GM12872 (cell line): ENCODE measurements at regions not wholly inside any gene's neighbourhood (a gene's known extent, or its start where the extent isn't known, plus 50 kb on each side); places are given as distances from the start of the nearest gene placed in this dataset.

Experiments
- TF ChIP-seq, protein P1 (sequence below): IDR thresholded peaks from 3 replicates; pipeline ENCODE4 v1.5.1; 2011; ENCODE audit warnings: low read depth, mild to moderate bottlenecking, low read length, moderate library complexity; ENCODE audit not compliant: insufficient read depth

DNA sequence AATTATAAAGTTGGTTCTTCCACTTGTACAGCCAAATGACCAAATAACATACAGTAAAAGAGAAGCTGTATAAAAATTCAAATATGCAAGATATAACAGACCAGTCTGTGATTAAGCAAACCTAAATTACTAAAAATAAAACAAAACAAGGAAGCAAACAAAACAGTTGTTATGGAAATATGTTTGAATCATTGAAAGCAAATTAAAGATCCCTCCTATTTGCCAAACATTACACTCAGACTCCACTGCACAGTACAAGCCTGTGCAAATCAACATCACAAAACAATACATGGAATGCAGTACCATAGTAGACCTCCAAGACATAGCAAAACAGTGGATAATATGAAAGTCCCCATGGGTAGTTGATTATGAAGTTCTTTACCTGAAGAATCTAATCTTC is 288.1 kb upstream of the PTGER4 start:
- TF ChIP-seq, protein P1, sequence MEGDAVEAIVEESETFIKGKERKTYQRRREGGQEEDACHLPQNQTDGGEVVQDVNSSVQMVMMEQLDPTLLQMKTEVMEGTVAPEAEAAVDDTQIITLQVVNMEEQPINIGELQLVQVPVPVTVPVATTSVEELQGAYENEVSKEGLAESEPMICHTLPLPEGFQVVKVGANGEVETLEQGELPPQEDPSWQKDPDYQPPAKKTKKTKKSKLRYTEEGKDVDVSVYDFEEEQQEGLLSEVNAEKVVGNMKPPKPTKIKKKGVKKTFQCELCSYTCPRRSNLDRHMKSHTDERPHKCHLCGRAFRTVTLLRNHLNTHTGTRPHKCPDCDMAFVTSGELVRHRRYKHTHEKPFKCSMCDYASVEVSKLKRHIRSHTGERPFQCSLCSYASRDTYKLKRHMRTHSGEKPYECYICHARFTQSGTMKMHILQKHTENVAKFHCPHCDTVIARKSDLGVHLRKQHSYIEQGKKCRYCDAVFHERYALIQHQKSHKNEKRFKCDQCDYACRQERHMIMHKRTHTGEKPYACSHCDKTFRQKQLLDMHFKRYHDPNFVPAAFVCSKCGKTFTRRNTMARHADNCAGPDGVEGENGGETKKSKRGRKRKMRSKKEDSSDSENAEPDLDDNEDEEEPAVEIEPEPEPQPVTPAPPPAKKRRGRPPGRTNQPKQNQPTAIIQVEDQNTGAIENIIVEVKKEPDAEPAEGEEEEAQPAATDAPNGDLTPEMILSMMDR, result no peak

DNA sequence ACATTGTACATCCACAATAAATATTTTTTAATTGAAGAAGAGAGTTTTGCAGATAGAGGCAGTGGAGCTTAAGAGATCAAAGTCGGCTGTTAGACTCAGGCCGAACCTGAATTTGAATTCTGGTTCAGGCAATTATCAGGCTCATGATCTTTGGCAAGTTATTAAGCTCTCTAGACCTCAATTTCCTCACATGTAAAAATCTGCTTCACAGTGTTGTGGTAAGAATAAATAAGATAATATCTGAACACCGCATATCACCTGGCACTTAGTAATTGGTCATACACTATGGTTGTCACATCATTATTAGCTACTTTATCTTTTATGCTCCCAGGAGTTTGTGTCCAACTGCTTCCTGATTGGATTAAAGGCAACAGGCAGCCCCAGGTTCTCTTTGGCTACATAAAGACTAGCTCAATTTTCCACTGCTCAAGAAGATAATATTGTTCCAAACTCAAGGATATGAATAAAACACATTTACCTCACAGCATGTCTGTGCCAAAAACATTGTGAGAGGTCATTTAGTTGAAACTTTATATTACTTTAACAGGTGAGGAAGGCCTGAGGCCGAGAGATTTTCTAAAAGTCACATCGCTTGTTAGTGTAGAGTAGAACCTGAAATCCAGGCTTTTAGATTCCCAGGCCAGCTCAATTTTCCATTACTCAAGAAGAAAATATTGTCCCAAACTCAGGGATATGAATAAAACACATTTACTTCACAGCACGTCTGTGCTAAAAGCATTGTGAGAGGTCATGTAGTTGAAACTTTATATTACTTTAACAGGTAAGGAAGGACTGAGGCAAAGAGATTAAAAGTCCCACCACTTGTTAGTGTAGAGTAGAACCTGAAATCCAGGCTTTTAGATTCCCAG is 289.2 kb upstream of the PTGER4 start:
- TF ChIP-seq, protein P1, result no peak

DNA sequence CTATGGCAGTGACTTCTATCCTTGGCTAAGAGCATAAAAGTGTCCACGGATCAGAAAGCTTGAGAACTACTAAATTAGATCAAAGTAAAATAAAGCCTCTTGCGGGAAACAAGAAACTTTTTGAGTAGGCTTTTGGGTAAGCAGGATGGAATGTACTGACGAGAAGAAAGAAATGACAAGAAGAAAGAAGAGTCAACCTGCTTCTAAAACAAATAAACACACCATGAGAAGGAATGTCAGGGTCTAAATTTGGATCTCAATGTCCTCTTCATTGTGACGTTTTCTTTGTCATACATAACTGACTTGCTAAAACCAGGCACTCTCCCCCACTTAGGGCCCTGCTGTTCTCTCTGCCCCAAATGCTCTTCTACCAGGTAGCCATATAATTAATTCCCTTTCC is 290.1 kb upstream of the PTGER4 start:
- TF ChIP-seq, protein P1, result no peak

DNA sequence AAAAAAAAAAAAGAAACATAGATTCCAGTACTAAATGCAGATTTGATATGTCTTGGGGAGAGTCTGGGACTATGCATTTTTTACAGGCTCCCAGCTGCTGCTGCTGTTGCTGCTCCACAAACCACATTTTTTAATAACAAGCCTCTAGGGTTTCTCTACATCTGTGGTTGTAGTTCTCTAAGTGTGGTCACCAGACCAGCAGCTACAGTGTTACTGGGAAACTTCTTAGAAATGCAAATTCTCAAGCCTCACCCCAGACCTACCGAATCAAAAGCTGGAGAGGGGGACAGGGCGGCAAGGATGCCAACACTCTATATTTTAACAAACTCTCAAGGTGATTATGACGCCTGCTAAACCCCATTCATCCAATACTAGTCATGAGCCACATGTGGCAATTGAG is 293.4 kb upstream of the PTGER4 start:
- TF ChIP-seq, protein P1, result no peak

DNA sequence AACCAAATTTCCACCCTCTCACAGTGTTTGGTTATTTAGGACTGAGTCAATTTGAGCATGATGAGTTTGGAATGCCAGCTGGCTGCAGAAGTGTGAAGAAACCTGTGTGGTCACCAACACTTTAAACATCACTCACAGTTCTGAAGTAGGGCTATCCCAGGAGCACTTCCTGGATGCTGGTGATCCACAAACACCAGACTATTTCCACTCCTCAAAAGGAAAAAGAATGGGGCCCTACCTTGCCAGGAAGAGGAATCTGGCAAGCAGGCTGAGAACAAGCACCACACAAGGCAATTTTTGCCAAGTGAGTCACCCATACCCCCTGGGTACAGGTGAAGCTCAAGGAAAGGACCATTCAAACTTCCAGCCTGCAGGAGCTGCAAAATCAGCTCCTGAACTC is 294.2 kb upstream of the PTGER4 start:
- TF ChIP-seq, protein P1, result no peak

DNA sequence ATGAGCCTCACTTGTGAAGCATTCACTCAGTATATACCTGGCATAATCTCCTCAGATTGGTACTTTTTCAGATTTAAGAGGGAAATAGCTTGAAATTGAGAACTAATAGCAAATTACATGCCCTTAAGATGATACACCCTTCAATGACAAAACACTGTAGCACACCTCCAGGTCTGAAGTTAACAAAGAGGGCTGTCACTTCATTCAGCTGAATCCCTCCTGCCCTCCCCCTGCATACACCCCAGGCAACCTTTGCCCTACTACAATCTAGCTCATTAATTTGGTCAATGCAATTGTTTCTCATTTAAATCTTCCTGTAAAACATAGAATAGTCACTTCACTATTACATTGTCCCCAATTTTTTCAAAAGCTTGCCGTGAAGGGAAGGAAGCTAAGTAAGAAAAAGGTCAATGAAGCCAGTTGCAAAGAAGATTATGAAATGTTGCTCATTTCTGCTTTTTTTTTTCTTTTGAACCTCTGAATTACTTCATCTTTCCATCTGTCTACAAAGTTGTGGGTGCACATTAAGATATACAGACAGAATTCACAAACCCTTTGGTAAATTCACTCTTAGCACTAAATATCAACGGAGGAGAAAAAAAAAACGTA is 294.8 kb upstream of the PTGER4 start:
- TF ChIP-seq, protein P1, result no peak

DNA sequence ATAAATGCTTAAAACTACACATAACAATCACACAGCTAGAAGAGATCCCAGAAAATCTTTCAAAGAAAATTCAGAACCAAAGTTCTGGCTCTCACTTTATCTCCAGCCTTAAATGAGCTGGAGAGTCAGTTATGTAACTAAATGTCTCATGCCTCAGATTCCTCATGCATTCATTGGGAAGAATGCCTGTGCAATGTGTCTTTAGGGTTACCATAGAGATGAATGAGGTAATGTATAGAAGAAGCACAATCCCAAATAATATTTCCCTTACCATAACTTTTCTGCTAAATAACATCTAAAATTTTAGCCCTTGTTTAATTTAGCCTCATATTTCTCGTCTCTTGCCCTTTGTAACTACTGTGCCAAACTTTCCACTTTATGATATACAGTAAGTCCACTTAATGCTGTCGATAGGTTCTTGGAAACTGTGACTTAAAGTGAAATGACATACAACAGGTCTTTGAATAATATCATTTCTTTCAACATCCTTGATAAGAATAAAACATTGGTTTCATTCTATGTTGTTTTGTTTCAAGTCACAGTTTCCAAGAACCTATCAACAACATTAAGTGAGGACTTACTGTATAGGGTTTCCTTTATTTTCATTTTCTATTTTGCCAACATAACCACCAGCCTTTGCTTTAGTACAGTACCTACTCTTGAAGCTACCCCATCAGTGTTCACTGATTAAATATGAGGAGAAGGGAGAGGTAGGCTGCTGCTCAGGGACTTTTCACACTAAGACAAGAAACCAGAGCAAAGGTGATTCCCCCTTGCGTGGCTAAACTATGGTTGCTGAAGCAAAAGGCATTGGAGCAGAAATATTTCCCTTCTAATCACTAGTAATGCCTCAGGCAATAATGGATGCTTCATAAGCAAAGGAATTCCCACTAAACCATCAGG is 295.7 kb upstream of the PTGER4 start:
- TF ChIP-seq, protein P1, result no peak
